ENCODE measurements at regions not wholly inside any gene's neighbourhood (a gene's known extent, or its start where the extent isn't known, plus 50 kb on each side); places are given as distances from the start of the nearest gene placed in this dataset.

DNA sequence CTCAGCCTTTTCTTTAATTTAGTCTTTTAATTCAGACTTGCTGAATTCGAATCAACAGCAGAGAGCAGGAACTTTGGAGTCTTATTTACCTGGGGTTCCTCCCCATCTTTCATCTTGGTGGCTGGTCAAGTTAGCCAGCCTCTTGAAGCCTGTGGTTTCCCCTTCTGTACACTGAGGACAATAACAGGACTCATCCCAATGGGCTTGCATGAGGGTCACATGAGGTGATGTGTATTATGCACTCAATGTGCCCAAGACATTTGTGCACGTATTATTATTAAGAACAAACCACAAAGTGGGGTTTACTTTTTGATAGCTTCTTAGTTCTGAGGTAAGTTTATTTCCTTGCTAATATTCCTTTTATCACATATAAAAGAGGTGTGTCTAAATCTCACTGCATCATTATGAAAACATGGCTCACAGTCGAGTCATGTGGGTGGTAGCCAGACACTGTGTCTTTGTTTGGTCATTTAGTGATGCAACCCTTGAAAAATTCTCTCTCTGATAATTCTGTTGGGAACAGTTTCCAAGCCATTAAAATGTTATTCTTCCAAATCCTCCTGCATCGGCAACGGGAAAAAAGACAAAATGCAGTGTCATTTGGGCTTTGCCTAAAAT, 86.5 kb upstream of the GRB10 start (continued):
- TF ChIP-seq, protein P1, sequence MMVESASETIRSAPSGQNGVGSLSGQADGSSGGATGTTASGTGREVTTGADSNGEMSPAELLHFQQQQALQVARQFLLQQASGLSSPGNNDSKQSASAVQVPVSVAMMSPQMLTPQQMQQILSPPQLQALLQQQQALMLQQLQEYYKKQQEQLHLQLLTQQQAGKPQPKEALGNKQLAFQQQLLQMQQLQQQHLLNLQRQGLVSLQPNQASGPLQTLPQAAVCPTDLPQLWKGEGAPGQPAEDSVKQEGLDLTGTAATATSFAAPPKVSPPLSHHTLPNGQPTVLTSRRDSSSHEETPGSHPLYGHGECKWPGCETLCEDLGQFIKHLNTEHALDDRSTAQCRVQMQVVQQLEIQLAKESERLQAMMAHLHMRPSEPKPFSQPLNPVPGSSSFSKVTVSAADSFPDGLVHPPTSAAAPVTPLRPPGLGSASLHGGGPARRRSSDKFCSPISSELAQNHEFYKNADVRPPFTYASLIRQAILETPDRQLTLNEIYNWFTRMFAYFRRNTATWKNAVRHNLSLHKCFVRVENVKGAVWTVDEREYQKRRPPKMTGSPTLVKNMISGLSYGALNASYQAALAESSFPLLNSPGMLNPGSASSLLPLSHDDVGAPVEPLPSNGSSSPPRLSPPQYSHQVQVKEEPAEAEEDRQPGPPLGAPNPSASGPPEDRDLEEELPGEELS (CRISPR knock-in tag; IDR thresholded peaks at IDR 0.05) = no peak
- no peak for TF ChIP-seq FOXJ3 (CRISPR knock-in tag; IDR thresholded peaks at IDR 0.05; ENCODE audit: borderline replicate concordance)
- TF ChIP-seq IRF2 (CRISPR knock-in tag; IDR thresholded peaks at IDR 0.05; ENCODE audit: borderline replicate concordance, low read depth) = no peak
- TF ChIP-seq ATF3 (CRISPR knock-in tag; conservative IDR thresholded peaks at IDR 0.05) = no peak
- TF ChIP-seq ZBTB43 (CRISPR knock-in tag; IDR thresholded peaks at IDR 0.05) = no peak
- TF ChIP-seq, protein P2, sequence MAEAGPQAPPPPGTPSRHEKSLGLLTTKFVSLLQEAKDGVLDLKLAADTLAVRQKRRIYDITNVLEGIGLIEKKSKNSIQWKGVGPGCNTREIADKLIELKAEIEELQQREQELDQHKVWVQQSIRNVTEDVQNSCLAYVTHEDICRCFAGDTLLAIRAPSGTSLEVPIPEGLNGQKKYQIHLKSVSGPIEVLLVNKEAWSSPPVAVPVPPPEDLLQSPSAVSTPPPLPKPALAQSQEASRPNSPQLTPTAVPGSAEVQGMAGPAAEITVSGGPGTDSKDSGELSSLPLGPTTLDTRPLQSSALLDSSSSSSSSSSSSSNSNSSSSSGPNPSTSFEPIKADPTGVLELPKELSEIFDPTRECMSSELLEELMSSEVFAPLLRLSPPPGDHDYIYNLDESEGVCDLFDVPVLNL (CRISPR knock-in tag; IDR thresholded peaks at IDR 0.05; ENCODE audit: borderline replicate concordance, low read depth) = no peak
- TF ChIP-seq, protein P3, sequence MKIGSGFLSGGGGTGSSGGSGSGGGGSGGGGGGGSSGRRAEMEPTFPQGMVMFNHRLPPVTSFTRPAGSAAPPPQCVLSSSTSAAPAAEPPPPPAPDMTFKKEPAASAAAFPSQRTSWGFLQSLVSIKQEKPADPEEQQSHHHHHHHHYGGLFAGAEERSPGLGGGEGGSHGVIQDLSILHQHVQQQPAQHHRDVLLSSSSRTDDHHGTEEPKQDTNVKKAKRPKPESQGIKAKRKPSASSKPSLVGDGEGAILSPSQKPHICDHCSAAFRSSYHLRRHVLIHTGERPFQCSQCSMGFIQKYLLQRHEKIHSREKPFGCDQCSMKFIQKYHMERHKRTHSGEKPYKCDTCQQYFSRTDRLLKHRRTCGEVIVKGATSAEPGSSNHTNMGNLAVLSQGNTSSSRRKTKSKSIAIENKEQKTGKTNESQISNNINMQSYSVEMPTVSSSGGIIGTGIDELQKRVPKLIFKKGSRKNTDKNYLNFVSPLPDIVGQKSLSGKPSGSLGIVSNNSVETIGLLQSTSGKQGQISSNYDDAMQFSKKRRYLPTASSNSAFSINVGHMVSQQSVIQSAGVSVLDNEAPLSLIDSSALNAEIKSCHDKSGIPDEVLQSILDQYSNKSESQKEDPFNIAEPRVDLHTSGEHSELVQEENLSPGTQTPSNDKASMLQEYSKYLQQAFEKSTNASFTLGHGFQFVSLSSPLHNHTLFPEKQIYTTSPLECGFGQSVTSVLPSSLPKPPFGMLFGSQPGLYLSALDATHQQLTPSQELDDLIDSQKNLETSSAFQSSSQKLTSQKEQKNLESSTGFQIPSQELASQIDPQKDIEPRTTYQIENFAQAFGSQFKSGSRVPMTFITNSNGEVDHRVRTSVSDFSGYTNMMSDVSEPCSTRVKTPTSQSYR (CRISPR knock-in tag; IDR thresholded peaks at IDR 0.05) = no peak
- no peak for TF ChIP-seq SMAD3 (CRISPR knock-in tag; IDR thresholded peaks at IDR 0.05; ENCODE audit: borderline replicate concordance)
- no peak for TF ChIP-seq NFATC4 (CRISPR knock-in tag; IDR thresholded peaks at IDR 0.05)

DNA sequence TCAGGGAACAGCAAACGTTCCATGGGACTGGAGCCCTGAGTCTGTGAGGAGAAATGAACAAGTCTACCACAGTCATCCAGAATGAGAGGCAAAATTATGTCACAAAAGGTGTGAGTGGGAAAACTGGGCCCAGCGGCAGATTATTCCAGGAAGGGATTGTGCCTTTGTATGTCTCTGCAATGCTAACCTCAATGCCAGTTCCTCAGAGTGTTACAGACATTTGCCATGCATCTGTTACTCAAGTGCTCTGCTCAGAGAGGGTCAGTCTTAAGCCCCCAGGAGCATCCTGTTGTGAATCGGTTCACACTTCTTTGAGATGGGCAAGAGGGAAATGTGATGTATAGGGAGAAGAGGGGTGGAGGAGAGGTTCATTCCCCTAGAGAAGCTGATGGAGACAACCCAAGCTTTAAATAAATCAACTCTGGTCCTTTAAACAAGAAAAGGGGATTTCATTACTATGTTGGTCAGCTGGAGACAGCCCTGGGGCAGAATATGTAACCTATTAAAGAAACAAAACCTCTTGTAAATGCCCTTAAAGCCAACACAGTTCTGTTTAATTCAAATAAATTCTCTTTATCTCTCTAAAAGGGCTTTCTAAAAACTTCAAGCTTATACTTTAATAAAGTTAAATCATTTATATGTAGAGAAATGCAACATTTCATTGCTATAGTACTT, 85.9 kb upstream of the GRB10 start:
- ATAC-seq = no peak
- no peak for DNase-seq (ENCODE audit: low spot score)
- no peak overlapping the region for H3K27ac Mint-ChIP-seq
- peaks cover 38% of the 10 kb centered on the region for H3K36me3 Mint-ChIP-seq
- ChIA-PET POLR2A (no interaction called here), CTCF (no interaction called here)
- no peak overlapping the region for H3K4me3 Mint-ChIP-seq
- H3K9me3 Mint-ChIP-seq = peaks cover 24% of the 10 kb centered on the region
- H3K4me1 Mint-ChIP-seq = peaks cover 54% of the 10 kb centered on the region
- H3K27me3 Mint-ChIP-seq (ENCODE audit: low read depth) = peaks cover 5% of the 10 kb centered on the region
- TF ChIP-seq GABPB1 (CRISPR knock-in tag; IDR thresholded peaks at IDR 0.05) (no peak), NR1H2 (CRISPR knock-in tag; IDR thresholded peaks at IDR 0.05) (no peak), MXD4 (CRISPR knock-in tag; IDR thresholded peaks at IDR 0.05; ENCODE audit: borderline replicate concordance) (no peak), ZBTB43 (CRISPR knock-in tag; IDR thresholded peaks at IDR 0.05) (no peak), GTF2I (CRISPR knock-in tag; conservative IDR thresholded peaks at IDR 0.05) (no peak), RELA (CRISPR knock-in tag; IDR thresholded peaks at IDR 0.05; ENCODE audit: borderline replicate concordance) (no peak), E2F5 (CRISPR knock-in tag; IDR thresholded peaks at IDR 0.05) (no peak), TEAD1 (CRISPR knock-in tag; IDR thresholded peaks at IDR 0.05) (no peak)
- TF ChIP-seq, protein P4, sequence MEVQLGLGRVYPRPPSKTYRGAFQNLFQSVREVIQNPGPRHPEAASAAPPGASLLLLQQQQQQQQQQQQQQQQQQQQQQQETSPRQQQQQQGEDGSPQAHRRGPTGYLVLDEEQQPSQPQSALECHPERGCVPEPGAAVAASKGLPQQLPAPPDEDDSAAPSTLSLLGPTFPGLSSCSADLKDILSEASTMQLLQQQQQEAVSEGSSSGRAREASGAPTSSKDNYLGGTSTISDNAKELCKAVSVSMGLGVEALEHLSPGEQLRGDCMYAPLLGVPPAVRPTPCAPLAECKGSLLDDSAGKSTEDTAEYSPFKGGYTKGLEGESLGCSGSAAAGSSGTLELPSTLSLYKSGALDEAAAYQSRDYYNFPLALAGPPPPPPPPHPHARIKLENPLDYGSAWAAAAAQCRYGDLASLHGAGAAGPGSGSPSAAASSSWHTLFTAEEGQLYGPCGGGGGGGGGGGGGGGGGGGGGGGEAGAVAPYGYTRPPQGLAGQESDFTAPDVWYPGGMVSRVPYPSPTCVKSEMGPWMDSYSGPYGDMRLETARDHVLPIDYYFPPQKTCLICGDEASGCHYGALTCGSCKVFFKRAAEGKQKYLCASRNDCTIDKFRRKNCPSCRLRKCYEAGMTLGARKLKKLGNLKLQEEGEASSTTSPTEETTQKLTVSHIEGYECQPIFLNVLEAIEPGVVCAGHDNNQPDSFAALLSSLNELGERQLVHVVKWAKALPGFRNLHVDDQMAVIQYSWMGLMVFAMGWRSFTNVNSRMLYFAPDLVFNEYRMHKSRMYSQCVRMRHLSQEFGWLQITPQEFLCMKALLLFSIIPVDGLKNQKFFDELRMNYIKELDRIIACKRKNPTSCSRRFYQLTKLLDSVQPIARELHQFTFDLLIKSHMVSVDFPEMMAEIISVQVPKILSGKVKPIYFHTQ (CRISPR knock-in tag; IDR thresholded peaks at IDR 0.05) = no peak
- TF ChIP-seq, protein P5, sequence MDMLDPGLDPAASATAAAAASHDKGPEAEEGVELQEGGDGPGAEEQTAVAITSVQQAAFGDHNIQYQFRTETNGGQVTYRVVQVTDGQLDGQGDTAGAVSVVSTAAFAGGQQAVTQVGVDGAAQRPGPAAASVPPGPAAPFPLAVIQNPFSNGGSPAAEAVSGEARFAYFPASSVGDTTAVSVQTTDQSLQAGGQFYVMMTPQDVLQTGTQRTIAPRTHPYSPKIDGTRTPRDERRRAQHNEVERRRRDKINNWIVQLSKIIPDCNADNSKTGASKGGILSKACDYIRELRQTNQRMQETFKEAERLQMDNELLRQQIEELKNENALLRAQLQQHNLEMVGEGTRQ (CRISPR knock-in tag; IDR thresholded peaks at IDR 0.05) = no peak

All from WTC11 (cell line).